Kidney epithelial cell (primary cell): ENCODE measurements at regions not wholly inside any gene's neighbourhood (a gene's known extent, or its start where the extent isn't known, plus 50 kb on each side); places are given as distances from the start of the nearest gene placed in this dataset.

Experiments
- DNase-seq: peaks from one replicate; pipeline ENCODE4 v3.0.0-alpha.2; 2010; ENCODE audit warnings: low read depth
- H3K27me3 ChIP-seq: 2 replicates; pipeline ENCODE4 v1.6.0; 2011; ENCODE audit warnings: low read length; ENCODE audit not compliant: control insufficient read depth, insufficient read depth
- H3K36me3 ChIP-seq: 2 replicates; pipeline ENCODE4 v1.5.1; 2011; ENCODE audit warnings: low read length; ENCODE audit not compliant: control insufficient read depth, insufficient read depth
- H3K4me3 ChIP-seq: 2 replicates; pipeline ENCODE4 v1.5.1; 2011; ENCODE audit warnings: low read depth, mild to moderate bottlenecking, control low read depth, low read length
- CTCF ChIP-seq: IDR thresholded peaks from 2 replicates; pipeline ENCODE4 v1.5.1; 2011; ENCODE audit warnings: mild to moderate bottlenecking, moderate library complexity, low read length, control low read depth, inconsistent platforms; ENCODE audit not compliant: insufficient read depth, poor library complexity, severe bottlenecking

GRCh38 chr22:47990481-47990880 lies 1228.0 kb downstream of the TBC1D22A start:
- no peak for TF ChIP-seq CTCF

GRCh38 chr22:47987885-47988515 lies 1225.5 kb downstream of the TBC1D22A start:
- Histone ChIP-seq H3K27me3 (no peaks in the 10 kb centered on the region), H3K4me3 (no peak overlapping the region), H3K36me3 (no peaks in the 10 kb centered on the region)
- no peak for DNase-seq
- no peak for TF ChIP-seq CTCF

More at GRCh38 chr22:47990481-47990880, 1228.0 kb downstream of the TBC1D22A start:
- Histone ChIP-seq H3K36me3 (no peaks in the 10 kb centered on the region), H3K27me3 (no peaks in the 10 kb centered on the region), H3K4me3 (no peak overlapping the region)
- no peak for DNase-seq

- Histone ChIP-seq H3K27me3 (no peaks in the 10 kb centered on the region), H3K4me3 (no peak overlapping the region), H3K36me3 (no peaks in the 10 kb centered on the region)
- DNase-seq: no peak
- TF ChIP-seq CTCF: no peak
These were observed 1213.8 kb downstream of the TBC1D22A start for GRCh38 chr22:47976219-47976618.

- no peaks in the 10 kb centered on the region for H3K27me3 ChIP-seq
- no peaks in the 10 kb centered on the region for H3K36me3 ChIP-seq
- no peak overlapping the region for H3K4me3 ChIP-seq
- no peak for TF ChIP-seq CTCF
- no peak for DNase-seq
These were observed 1205.4 kb downstream of the TBC1D22A start for GRCh38 chr22:47967831-47968230.

GRCh38 chr22:47966316-47966715 lies 1203.9 kb downstream of the TBC1D22A start:
- Histone ChIP-seq H3K4me3 (no peak overlapping the region), H3K27me3 (no peaks in the 10 kb centered on the region), H3K36me3 (no peaks in the 10 kb centered on the region)
- no peak for DNase-seq
- no peak for TF ChIP-seq CTCF

GRCh38 chr22:47965896-47966295 lies 1203.4 kb downstream of the TBC1D22A start:
- Histone ChIP-seq H3K27me3 (no peaks in the 10 kb centered on the region), H3K36me3 (no peaks in the 10 kb centered on the region), H3K4me3 (no peak overlapping the region)
- no peak for DNase-seq
- TF ChIP-seq CTCF: no peak
